H9 (cell line): ENCODE measurements at regions not wholly inside any gene's neighbourhood (a gene's known extent, or its start where the extent isn't known, plus 50 kb on each side); places are given as distances from the start of the nearest gene placed in this dataset.

ENCODE experiments used
- DNase-seq: peaks from one replicate; pipeline ENCODE4 v3.0.0-alpha.2; 2017
- H2AFZ ChIP-seq: one replicate; pipeline ENCODE4 v1.6.1; 2013; ENCODE audit warnings: mild to moderate bottlenecking, low read length, control low read depth, moderate library complexity
- H2AK5ac ChIP-seq: 2 replicates; pipeline ENCODE4 v1.6.1; 2013; ENCODE audit warnings: low read length, control low read depth, mixed read lengths; ENCODE audit not compliant: insufficient read length
- H2BK120ac ChIP-seq: one replicate; pipeline ENCODE4 v1.6.1; 2013; ENCODE audit warnings: low read depth, mild to moderate bottlenecking, low read length, control low read depth, inconsistent platforms; ENCODE audit not compliant: poor library complexity, severe bottlenecking
- H2BK12ac ChIP-seq: 2 replicates; pipeline ENCODE4 v1.6.1; 2013; ENCODE audit warnings: low read length, control low read depth, mixed read lengths, low read depth; ENCODE audit not compliant: insufficient read length
- H2BK15ac ChIP-seq: 2 replicates; pipeline ENCODE4 v1.6.1; 2013; ENCODE audit warnings: low read depth, low read length, control low read depth
- H2BK20ac ChIP-seq: one replicate; pipeline ENCODE4 v1.6.1; 2013; ENCODE audit warnings: low read depth, mild to moderate bottlenecking, low read length, control low read depth, inconsistent platforms; ENCODE audit not compliant: poor library complexity, severe bottlenecking
- H2BK5ac ChIP-seq: 2 replicates; pipeline ENCODE4 v1.6.1; 2013; ENCODE audit warnings: low read length, control low read depth, mixed read lengths; ENCODE audit not compliant: insufficient read length
- H3K14ac ChIP-seq: 2 replicates; pipeline ENCODE4 v1.6.1; 2013; ENCODE audit warnings: low read length, control low read depth; ENCODE audit not compliant: insufficient read depth
- H3K18ac ChIP-seq: 2 replicates; pipeline ENCODE4 v1.6.1; 2013; ENCODE audit warnings: low read depth, mild to moderate bottlenecking, mixed read lengths, low read length, control low read depth; ENCODE audit not compliant: insufficient read length
- H3K23ac ChIP-seq: 2 replicates; pipeline ENCODE4 v1.6.1; 2013; ENCODE audit warnings: low read length, control low read depth, mixed read lengths, low read depth; ENCODE audit not compliant: insufficient read length
- H3K23me2 ChIP-seq: 2 replicates; pipeline ENCODE4 v1.6.1; 2013; ENCODE audit warnings: low read depth, mild to moderate bottlenecking, mixed read lengths, low read length, control low read depth; ENCODE audit not compliant: insufficient read length, poor library complexity, severe bottlenecking
- H3K27ac ChIP-seq: 2 replicates; pipeline ENCODE4 v1.5.1; 2013; ENCODE audit warnings: low read length, control low read depth, mixed read lengths, low read depth; ENCODE audit not compliant: insufficient read length
- H3K27me3 ChIP-seq: 2 replicates; pipeline ENCODE4 v1.6.1; 2013; ENCODE audit warnings: low read length, control low read depth, inconsistent platforms; ENCODE audit not compliant: insufficient read depth
- H3K4ac ChIP-seq: 2 replicates; pipeline ENCODE4 v1.6.1; 2013; ENCODE audit warnings: low read depth, mild to moderate bottlenecking, control low read depth, inconsistent platforms, low read length, moderate library complexity
- H3K4me1 ChIP-seq: 2 replicates; pipeline ENCODE4 v1.6.1; 2013; ENCODE audit warnings: low read length, control low read depth, inconsistent platforms; ENCODE audit not compliant: insufficient read depth
- H3K4me2 ChIP-seq: 2 replicates; pipeline ENCODE4 v1.6.1; 2013; ENCODE audit warnings: low read length, control low read depth, mixed read lengths; ENCODE audit not compliant: insufficient read length, insufficient read depth
- H3K56ac ChIP-seq: 2 replicates; pipeline ENCODE4 v1.6.1; 2013; ENCODE audit warnings: low read depth, mild to moderate bottlenecking, mixed read lengths, low read length, control low read depth; ENCODE audit not compliant: insufficient read length
- H3K79me1 ChIP-seq: 2 replicates; pipeline ENCODE4 v1.6.1; 2013; ENCODE audit warnings: low read depth, mild to moderate bottlenecking, moderate library complexity, low read length, control low read depth, inconsistent platforms; ENCODE audit not compliant: insufficient read depth, poor library complexity, severe bottlenecking
- H3K79me2 ChIP-seq: 2 replicates; pipeline ENCODE4 v1.6.1; 2013; ENCODE audit warnings: low read length, control low read depth, inconsistent platforms; ENCODE audit not compliant: insufficient read depth
- H3K9ac ChIP-seq: 2 replicates; pipeline ENCODE4 v1.6.1; 2013; ENCODE audit warnings: low read length, control low read depth, mixed read lengths; ENCODE audit not compliant: insufficient read length; ENCODE audit errors: extremely low read depth
- H3K9me3 ChIP-seq: one replicate; pipeline ENCODE4 v1.6.1; 2013; ENCODE audit warnings: low read depth, low read length, inconsistent platforms; ENCODE audit not compliant: control insufficient read depth
- H3T11ph ChIP-seq: one replicate; pipeline ENCODE4 v1.6.1; 2013; ENCODE audit warnings: mild to moderate bottlenecking, low read length, control low read depth, inconsistent platforms
- H4K20me1 ChIP-seq: one replicate; pipeline ENCODE4 v1.6.1; 2013; ENCODE audit not compliant: control insufficient read depth, insufficient read length, insufficient read depth
- H4K5ac ChIP-seq: 2 replicates; pipeline ENCODE4 v1.6.1; 2013; ENCODE audit warnings: low read depth, mild to moderate bottlenecking, mixed read lengths, low read length, control low read depth; ENCODE audit not compliant: insufficient read length
- H4K8ac ChIP-seq: replicated peaks from 2 replicates; pipeline ENCODE4 v1.6.1; 2013; ENCODE audit warnings: low read length, control low read depth, mixed read lengths, low read depth; ENCODE audit not compliant: insufficient read length
- H4K91ac ChIP-seq: 2 replicates; pipeline ENCODE4 v1.6.1; 2013; ENCODE audit warnings: low read depth, mild to moderate bottlenecking, moderate library complexity, mixed read lengths, low read length, control low read depth; ENCODE audit not compliant: insufficient read length
- H3K27ac Mint-ChIP-seq, 3 experiments: 2 replicates in 2 of 3; 3 replicates in 1 of 3; pipeline ENCODE4 v1.8.0; 2020 to 2021; ENCODE audit warnings: mixed read lengths in 3 of 3, mild to moderate bottlenecking in 1 of 3, moderate library complexity in 1 of 3
- H3K27me3 Mint-ChIP-seq: 2 replicates; pipeline ENCODE4 v1.8.0; 2021; ENCODE audit warnings: low read depth, mild to moderate bottlenecking, moderate library complexity, mixed read lengths
- H3K36me3 Mint-ChIP-seq, 3 experiments: 2 replicates in 2 of 3; 3 replicates in 1 of 3; pipeline ENCODE4 v1.8.0; 2020 to 2021; ENCODE audit warnings: low read depth in 3 of 3, mixed read lengths in 3 of 3; ENCODE audit not compliant: insufficient read depth in 1 of 3
- H3K4me1 Mint-ChIP-seq, 2 experiments: 2 replicates each; pipeline ENCODE4 v1.8.0; 2020; ENCODE audit warnings: mixed read lengths in 2 of 2
- H3K4me3 Mint-ChIP-seq, 2 experiments: 2 replicates in 1 of 2; 3 replicates in 1 of 2; pipeline ENCODE4 v1.8.0; 2020 to 2021; ENCODE audit warnings: mild to moderate bottlenecking in 2 of 2, mixed read lengths in 2 of 2, moderate library complexity in 1 of 2
- H3K9me3 Mint-ChIP-seq, 2 experiments: 2 replicates in 1 of 2; 3 replicates in 1 of 2; pipeline ENCODE4 v1.8.0; 2020; ENCODE audit warnings: mild to moderate bottlenecking in 2 of 2, mixed read lengths in 2 of 2, moderate library complexity in 1 of 2
- CTCF ChIP-seq: fragments of 200-600 bp; sonication (generic); conservative IDR thresholded peaks from 3 replicates; pipeline ENCODE4 v1.8.0; 2021; ENCODE audit warnings: antibody characterized with exemption, mild to moderate bottlenecking
- WGBS: extraction: QIAGEN DNeasy Blood & Tissue Kit; methylation state at CpG from one replicate; pipeline ENCODE4 v1.1.7; 2013; ENCODE audit warnings: missing lambda C conversion rate, low lambda C conversion rate, mixed read lengths; ENCODE audit not compliant: insufficient read length; ENCODE audit errors: extremely low coverage; 5-methylcytosine and 5-hydroxymethylcytosine counted together

GRCh38 chr18:4672162-4672561, 217.1 kb upstream of the DLGAP1 start:
- H4K8ac ChIP-seq = no peak overlapping the region
- H3K14ac ChIP-seq = no peak overlapping the region
- Mint-ChIP-seq H3K27ac (no peak overlapping the region), H3K9me3 (peaks cover 31 to 39% of the 10 kb centered on the region in 2 experiments), H3K36me3 (peaks cover 11 to 26% (median 23%) of the 10 kb centered on the region in 3 experiments), H3K4me1 (peaks cover 6% of the 10 kb centered on the region in 2 experiments; a peak in 3 of 4 replicates), H3K27me3 (no peaks in the 10 kb centered on the region), H3K4me3 (no peak overlapping the region)
- H4K20me1 ChIP-seq = no peaks in the 10 kb centered on the region
- no peak overlapping the region for H3K23ac ChIP-seq
- H2AFZ ChIP-seq = no peak overlapping the region
- no CpG with 5 or more reads among the region's 6 CpGs for WGBS
- H4K5ac ChIP-seq = no peak overlapping the region
- H2BK12ac ChIP-seq = no peak overlapping the region
- H3K79me2 ChIP-seq = no peaks in the 10 kb centered on the region
- H4K91ac ChIP-seq = no peak overlapping the region
- H3K56ac ChIP-seq = no peak overlapping the region
- H3K79me1 ChIP-seq = no peaks in the 10 kb centered on the region
- no peaks in the 10 kb centered on the region for H3K4me1 ChIP-seq
- no peaks in the 10 kb centered on the region for H3K9me3 ChIP-seq
- no peak overlapping the region for H2AK5ac ChIP-seq
- no peak overlapping the region for H3K18ac ChIP-seq
- no peak overlapping the region for H2BK5ac ChIP-seq
- H3K9ac ChIP-seq = no peak overlapping the region
- H3K23me2 ChIP-seq = no peaks in the 10 kb centered on the region
- no peak overlapping the region for H3K27ac ChIP-seq
- H3K4me2 ChIP-seq = no peak overlapping the region
- no peak overlapping the region for H2BK20ac ChIP-seq
- no peaks in the 10 kb centered on the region for H3K27me3 ChIP-seq
- no peak overlapping the region for H3K4ac ChIP-seq
- no peak overlapping the region for H2BK120ac ChIP-seq
- no peak for TF ChIP-seq CTCF
- no peak overlapping the region for H3T11ph ChIP-seq
- DNase-seq = no peak
- H2BK15ac ChIP-seq = no peak overlapping the region
